PC-9 (cell line): ENCODE measurements at regions not wholly inside any gene's neighbourhood (a gene's known extent, or its start where the extent isn't known, plus 50 kb on each side); places are given as distances from the start of the nearest gene placed in this dataset.

ENCODE experiments used
- BruUV-seq: library from RNA; stranded (reverse); fragments of 400-500 nt; replicated peaks from 2 replicates; lab custom pipeline; 2021; lab: Mats Ljungman, UMichigan
- CTCF ChIA-PET: fragments of 300-600 bp; sonication (Branson Sonifier 250); formaldehyde crosslinking; loops from one replicate; lab custom pipeline; 2022; ENCODE audit warnings: antibody characterized with exemption; lab: Charles Lee
- POLR2A ChIA-PET: fragments of 300-600 bp; sonication (Branson Sonifier 250); formaldehyde crosslinking; loops from one replicate; lab custom pipeline; 2022; ENCODE audit warnings: antibody characterized with exemption; ENCODE audit not compliant: unreplicated experiment; lab: Charles Lee
- DNase-seq, 2 experiments: peaks; one replicate each; pipeline versions ENCODE4 v3.0.0 to v3.0.0-alpha.2; 2015 to 2022; ENCODE audit warnings: mixed read lengths in 1 of 2
- H2AFZ ChIP-seq: fragments of 200-600 bp; sonication (generic); 2 replicates; pipeline ENCODE4 v1.8.1; 2017; ENCODE audit warnings: antibody characterized with exemption
- H3F3A ChIP-seq: fragments of 200-600 bp; sonication (generic); 2 replicates; pipeline ENCODE4 v1.8.1; 2017; ENCODE audit warnings: antibody characterized with exemption, mild to moderate bottlenecking, low read depth; ENCODE audit not compliant: insufficient read depth
- H3K27ac ChIP-seq: fragments of 200-600 bp; sonication (generic); 2 replicates; pipeline ENCODE4 v1.6.1; 2016; ENCODE audit warnings: mixed run types
- H3K27me3 ChIP-seq: fragments of 200-600 bp; sonication (generic); 2 replicates; pipeline ENCODE4 v1.6.1; 2016; ENCODE audit warnings: low read depth, mixed run types; ENCODE audit not compliant: insufficient read depth
- H3K36me3 ChIP-seq: fragments of 200-600 bp; sonication (generic); 2 replicates; pipeline ENCODE4 v1.6.1; 2016; ENCODE audit warnings: low read depth, mixed run types
- H3K4me1 ChIP-seq: fragments of 200-600 bp; sonication (generic); replicated peaks from 2 replicates; pipeline ENCODE4 v1.6.1; 2016; ENCODE audit warnings: mixed run types; ENCODE audit not compliant: insufficient read depth
- H3K4me2 ChIP-seq: fragments of 200-600 bp; sonication (generic); 2 replicates; pipeline ENCODE4 v1.6.1; 2017; ENCODE audit warnings: mixed run types
- H3K4me3 ChIP-seq: fragments of 200-600 bp; sonication (generic); 2 replicates; pipeline ENCODE4 v1.6.1; 2016; ENCODE audit warnings: mixed run types
- H3K79me2 ChIP-seq: fragments of 200-600 bp; sonication (generic); 2 replicates; pipeline ENCODE4 v1.6.1; 2017; ENCODE audit warnings: low read depth, mixed run types
- H3K9me2 ChIP-seq: fragments of 200-600 bp; sonication (generic); 2 replicates; pipeline ENCODE4 v1.8.1; 2017; ENCODE audit warnings: mild to moderate bottlenecking; ENCODE audit not compliant: insufficient read depth
- H3K9me3 ChIP-seq: fragments of 200-600 bp; sonication (generic); 2 replicates; pipeline ENCODE4 v1.8.1; 2016; ENCODE audit warnings: low read depth; ENCODE audit not compliant: insufficient read depth
- H4K20me1 ChIP-seq: fragments of 200-600 bp; sonication (generic); 2 replicates; pipeline ENCODE4 v1.8.1; 2017; ENCODE audit not compliant: insufficient read depth
- EZH2 ChIP-seq: fragments of 200-600 bp; sonication (generic); IDR thresholded peaks from 2 replicates; pipeline ENCODE4 v1.8.0; 2017; ENCODE audit warnings: antibody characterized with exemption, low read depth
- intact Hi-C: fragments of 100-400 bp; cut with micrococcal nuclease; formaldehyde crosslinking; loops from one replicate; pipeline ENCODE4 v1.10.0; 2022; ENCODE audit not compliant: unreplicated experiment
- TF ChIP-seq, protein P1 (sequence below): fragments of 200-600 bp; sonication (generic); conservative IDR thresholded peaks from 2 replicates; pipeline ENCODE4 v1.6.1; 2017; ENCODE audit warnings: mixed run types, antibody characterized with exemption, mild to moderate bottlenecking, moderate library complexity

DNA sequence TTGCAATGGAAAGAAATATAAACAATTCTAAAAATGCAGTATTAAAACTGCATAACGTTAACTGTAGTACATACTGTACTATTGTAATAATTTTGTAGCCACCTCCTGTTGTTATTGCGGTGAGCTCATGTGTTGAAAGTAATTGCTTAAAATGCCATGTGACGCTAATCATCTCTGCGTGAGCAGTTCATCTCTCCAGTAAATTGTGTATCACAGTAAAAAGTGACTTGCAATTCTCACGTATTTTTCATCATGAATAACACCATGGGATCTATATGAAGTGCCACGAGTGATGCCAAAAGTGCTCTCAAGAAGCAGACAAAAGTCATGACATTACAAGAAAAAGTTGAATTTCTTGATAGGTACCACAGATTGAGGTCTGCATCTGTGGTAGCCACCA lies 82.4 kb upstream of the CYYR1 start:
- intact Hi-C loops, result no loop called here
- DNase-seq, result no peak
- no peaks in the 10 kb centered on the region for H3K9me2 ChIP-seq
- TF ChIP-seq EZH2, result no peak
- TF ChIP-seq, protein P1, sequence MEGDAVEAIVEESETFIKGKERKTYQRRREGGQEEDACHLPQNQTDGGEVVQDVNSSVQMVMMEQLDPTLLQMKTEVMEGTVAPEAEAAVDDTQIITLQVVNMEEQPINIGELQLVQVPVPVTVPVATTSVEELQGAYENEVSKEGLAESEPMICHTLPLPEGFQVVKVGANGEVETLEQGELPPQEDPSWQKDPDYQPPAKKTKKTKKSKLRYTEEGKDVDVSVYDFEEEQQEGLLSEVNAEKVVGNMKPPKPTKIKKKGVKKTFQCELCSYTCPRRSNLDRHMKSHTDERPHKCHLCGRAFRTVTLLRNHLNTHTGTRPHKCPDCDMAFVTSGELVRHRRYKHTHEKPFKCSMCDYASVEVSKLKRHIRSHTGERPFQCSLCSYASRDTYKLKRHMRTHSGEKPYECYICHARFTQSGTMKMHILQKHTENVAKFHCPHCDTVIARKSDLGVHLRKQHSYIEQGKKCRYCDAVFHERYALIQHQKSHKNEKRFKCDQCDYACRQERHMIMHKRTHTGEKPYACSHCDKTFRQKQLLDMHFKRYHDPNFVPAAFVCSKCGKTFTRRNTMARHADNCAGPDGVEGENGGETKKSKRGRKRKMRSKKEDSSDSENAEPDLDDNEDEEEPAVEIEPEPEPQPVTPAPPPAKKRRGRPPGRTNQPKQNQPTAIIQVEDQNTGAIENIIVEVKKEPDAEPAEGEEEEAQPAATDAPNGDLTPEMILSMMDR, result no peak
- no peaks in the 10 kb centered on the region for H3K4me1 ChIP-seq
- H2AFZ ChIP-seq, result no peak overlapping the region
- H3K27ac ChIP-seq, result no peak overlapping the region
- ChIA-PET CTCF (no interaction called here), POLR2A (no interaction called here)
- no peaks in the 10 kb centered on the region for H3K27me3 ChIP-seq
- no peaks in the 10 kb centered on the region for H3K9me3 ChIP-seq
- no peaks in the 10 kb centered on the region for H3K36me3 ChIP-seq
- H3K4me2 ChIP-seq, result no peak overlapping the region
- H3K4me3 ChIP-seq, result no peak overlapping the region
- no peaks in the 10 kb centered on the region for H3K79me2 ChIP-seq
- H3F3A ChIP-seq, result no peaks in the 10 kb centered on the region
- no TSS peak for BruUV-seq
- no peaks in the 10 kb centered on the region for H4K20me1 ChIP-seq

DNA sequence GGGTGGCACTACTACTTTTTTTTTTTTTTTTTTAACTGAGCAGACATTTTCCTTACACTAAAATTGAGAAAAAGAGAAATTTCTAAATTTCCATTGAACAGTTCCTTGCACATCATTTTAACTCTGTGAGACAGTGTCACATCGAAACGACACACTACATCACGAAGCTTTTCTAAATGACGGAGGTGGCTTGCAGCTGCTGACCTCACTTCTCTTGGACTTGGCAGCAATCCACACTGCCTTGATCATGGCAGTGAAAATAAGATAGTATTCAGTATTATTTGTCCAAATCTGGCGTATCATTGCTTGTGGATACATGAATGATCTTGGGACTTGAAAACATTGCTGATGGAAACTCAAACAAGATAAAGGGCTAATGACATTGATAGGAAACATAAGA lies 80.3 kb upstream of the CYYR1 start:
- Histone ChIP-seq H3K27me3 (no peaks in the 10 kb centered on the region), H3K9me2 (no peaks in the 10 kb centered on the region), H3K36me3 (no peaks in the 10 kb centered on the region), H3K79me2 (no peaks in the 10 kb centered on the region), H3F3A (no peaks in the 10 kb centered on the region), H3K27ac (no peak overlapping the region), H3K4me3 (no peak overlapping the region), H3K4me2 (no peak overlapping the region), H2AFZ (no peak overlapping the region), H4K20me1 (no peaks in the 10 kb centered on the region), H3K4me1 (no peaks in the 10 kb centered on the region), H3K9me3 (no peaks in the 10 kb centered on the region)
- no peak for TF ChIP-seq EZH2
- POLR2A ChIA-PET, result no interaction called here
- CTCF ChIA-PET, result no interaction called here
- DNase-seq, result no peak
- BruUV-seq, result no TSS peak
- intact Hi-C loops, result no loop called here

DNA sequence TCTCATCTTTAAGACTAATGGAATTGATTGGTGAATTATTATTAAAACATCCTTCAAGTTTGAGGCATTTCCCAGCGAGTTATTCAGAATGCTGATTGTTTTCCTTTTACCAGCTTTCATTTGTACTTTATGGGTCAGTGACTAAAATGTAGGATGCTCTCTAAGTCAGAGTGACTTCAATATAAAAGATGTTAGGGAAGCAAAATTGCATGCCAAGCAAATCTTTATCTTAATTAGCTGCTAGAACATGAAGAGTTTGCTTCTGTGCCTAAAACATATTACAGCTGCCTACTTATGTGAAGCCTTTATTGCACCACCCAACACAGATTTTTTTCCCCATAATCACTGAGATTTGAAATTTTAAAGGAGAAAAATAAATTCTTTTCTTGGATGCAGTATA lies 79.8 kb upstream of the CYYR1 start:
- ChIA-PET CTCF (no interaction called here), POLR2A (interaction anchor here (0.7 kb wide), 1 partner anchor 10 kb away, joined by 4 read pairs; no protein-coding TSS in a partner anchor)
- Histone ChIP-seq H3K4me2 (no peak overlapping the region), H3K4me3 (no peak overlapping the region), H3K9me3 (no peaks in the 10 kb centered on the region), H3K36me3 (no peaks in the 10 kb centered on the region), H3K9me2 (no peaks in the 10 kb centered on the region), H3K27ac (no peak overlapping the region), H4K20me1 (no peaks in the 10 kb centered on the region), H3K27me3 (no peaks in the 10 kb centered on the region), H3F3A (no peaks in the 10 kb centered on the region), H3K79me2 (no peaks in the 10 kb centered on the region), H2AFZ (no peak overlapping the region), H3K4me1 (no peaks in the 10 kb centered on the region)
- DNase-seq, result no peak
- TF ChIP-seq, protein P1, result no peak
- no peak for TF ChIP-seq EZH2
- no TSS peak for BruUV-seq
- intact Hi-C loops, result no loop called here

DNA sequence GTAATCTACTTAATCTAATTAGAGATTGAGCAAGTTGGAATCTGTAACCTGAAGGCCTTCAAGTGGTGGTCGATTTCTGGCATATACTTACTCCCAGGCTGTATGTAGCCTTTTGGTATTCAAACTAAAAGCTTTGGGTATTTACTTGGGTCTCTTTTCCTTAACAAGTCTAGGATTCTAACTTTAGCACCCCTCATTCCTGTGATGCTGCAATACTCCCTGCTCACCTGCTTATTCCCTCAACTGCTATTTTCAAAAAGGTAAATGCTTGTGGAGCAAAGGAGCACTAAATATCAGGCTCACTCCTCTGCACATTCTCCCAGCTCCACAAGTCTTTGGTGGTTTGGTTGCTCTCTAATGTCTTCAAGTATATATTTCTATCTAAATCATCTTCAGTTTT lies 68.0 kb upstream of the CYYR1 start:
- no peaks in the 10 kb centered on the region for H3K27me3 ChIP-seq
- no peak overlapping the region for H3K27ac ChIP-seq
- H3K4me3 ChIP-seq, result no peak overlapping the region
- no TSS peak for BruUV-seq
- H3F3A ChIP-seq, result no peaks in the 10 kb centered on the region
- no peaks in the 10 kb centered on the region for H3K79me2 ChIP-seq
- H3K9me3 ChIP-seq, result no peaks in the 10 kb centered on the region
- POLR2A ChIA-PET, result no interaction called here
- no peak for TF ChIP-seq EZH2
- TF ChIP-seq, protein P1, result no peak
- no peaks in the 10 kb centered on the region for H3K9me2 ChIP-seq
- H2AFZ ChIP-seq, result no peak overlapping the region
- no peaks in the 10 kb centered on the region for H3K36me3 ChIP-seq
- H3K4me1 ChIP-seq, result no peaks in the 10 kb centered on the region
- H4K20me1 ChIP-seq, result no peaks in the 10 kb centered on the region
- no peak for DNase-seq
- CTCF ChIA-PET, result no interaction called here
- no peak overlapping the region for H3K4me2 ChIP-seq
- intact Hi-C loops, result no loop called here
